HG02870 (cell line): ENCODE measurements at regions not wholly inside any gene's neighbourhood (a gene's known extent, or its start where the extent isn't known, plus 50 kb on each side); places are given as distances from the start of the nearest gene placed in this dataset.
"Not testable (repeated sequence)": the region's sequence is repeated elsewhere in the genome, so short reads cannot be mapped to it uniquely, and the experiment has no call there.

Source experiments
- ATAC-seq: cut with Tn5 transposase; IDR thresholded peaks from one replicate; pipeline ENCODE4 v1.9.1; 2021; ENCODE audit warnings: mild to moderate bottlenecking, moderate library complexity; ENCODE audit not compliant: unreplicated experiment

DNA sequence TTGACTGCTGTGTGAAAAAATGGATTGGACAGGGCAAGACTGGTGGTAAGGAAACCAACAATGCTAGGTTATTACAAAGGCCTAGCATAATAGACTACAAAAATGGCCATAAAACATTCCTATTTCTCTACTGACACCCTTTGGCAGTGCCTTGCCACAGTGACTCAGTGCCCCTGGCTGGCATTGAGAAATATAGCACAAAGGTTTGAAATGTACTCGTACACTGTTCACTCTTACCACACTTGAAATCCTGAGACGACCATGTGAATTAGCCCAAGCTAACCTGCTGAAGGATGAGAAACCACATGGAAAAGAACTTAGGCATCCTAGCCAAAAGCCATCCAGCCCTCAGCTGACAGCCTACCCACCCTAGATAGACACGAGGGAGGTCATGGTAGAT is 149.8 kb upstream of the PALMD start:
- no peak for ATAC-seq

- no peak for ATAC-seq
These were observed 148.2 kb upstream of the PALMD start for GRCh38 chr1:99497690-99498089.

GRCh38 chr1:99500541-99500940 is 145.4 kb upstream of the PALMD start:
- ATAC-seq: no peak

- no peak for ATAC-seq
These were observed 144.0 kb upstream of the PALMD start for GRCh38 chr1:99501871-99502270.

- no peak for ATAC-seq
These were observed 143.5 kb upstream of the PALMD start for GRCh38 chr1:99502400-99502799.

GRCh38 chr1:99503276-99503747 is 142.6 kb upstream of the PALMD start:
- no peak for ATAC-seq

- ATAC-seq: no peak
These were observed 141.6 kb upstream of the PALMD start for GRCh38 chr1:99504287-99504686.

DNA sequence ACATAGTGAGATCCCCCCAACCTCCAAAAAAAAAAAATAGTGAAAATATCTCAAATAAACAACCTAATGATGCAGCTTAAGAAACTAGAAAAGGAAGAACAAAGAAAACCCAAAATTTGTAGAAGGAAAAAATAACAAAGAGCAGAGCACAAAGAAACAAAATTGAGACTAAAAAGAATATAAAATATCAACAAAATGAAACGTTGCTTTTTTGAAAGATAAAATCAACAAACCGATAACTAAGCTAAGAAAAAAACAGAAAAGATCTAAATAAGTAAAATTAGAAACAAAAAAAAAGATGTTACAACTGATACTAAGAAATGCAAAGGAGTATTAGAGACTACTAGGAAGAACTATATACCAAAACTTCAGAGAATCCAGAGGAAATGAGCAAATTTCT is 139.3 kb upstream of the PALMD start:
- no peak for ATAC-seq

DNA sequence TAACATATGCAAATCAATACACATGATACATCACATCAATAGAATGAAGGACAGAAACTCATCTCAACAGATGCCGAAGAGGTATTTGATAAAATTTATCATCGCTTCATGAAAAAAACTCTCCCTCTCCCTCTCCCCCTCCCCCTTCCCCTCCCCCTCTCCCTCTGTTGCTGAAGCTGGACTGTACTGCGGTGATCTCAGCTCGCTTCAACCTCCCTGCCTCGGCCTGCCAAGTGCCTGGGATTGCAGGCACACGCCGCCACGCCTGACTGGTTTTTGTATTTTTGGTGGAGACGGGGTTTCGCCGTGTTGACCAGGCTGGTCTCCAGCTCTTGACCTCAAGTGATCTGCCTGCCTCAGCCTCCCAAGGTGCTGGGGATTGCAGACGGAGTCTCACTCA is 138.5 kb upstream of the PALMD start:
- ATAC-seq: not testable (repeated sequence)

DNA sequence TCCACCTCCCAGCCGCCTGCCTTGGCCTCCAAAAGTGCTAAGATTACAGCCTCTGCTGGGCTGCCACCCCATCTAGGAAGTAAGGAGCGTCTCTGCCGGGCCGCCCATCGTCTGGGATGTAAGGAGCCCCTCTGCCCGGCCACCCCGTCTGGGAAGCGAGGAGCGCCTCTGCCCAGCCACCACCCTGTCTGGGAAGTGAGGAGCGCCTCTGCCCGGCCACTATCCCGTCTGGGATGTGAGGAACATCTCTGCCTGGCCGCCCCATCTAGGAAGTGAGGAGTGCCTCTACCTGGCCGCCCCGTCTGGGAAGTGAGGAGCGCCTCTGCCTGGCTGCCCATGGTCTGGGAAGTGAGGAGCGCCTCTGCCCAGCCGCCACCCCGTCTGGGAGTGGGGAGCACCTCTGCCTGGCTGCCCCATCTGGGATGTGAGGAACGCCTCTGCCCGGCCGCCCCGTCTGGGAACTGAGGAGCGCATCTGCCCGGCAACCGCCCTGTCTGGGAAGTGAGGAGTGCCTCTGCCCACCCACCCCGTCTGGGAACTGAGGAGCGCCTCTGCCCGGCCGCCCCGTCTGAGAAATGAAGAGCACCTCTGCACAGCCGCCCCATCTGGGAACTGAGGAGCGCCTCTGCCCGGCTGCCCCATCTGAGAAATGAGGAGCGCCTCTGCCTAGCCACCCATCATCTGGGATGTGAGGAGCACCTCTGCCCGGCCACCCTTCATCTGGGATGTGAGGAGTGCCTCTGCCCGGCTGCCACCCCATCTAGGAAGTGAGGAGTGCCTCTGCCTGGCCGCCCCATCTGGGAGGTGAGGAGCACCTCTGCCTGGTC is 137.8 kb upstream of the PALMD start:
- ATAC-seq: no peak

DNA sequence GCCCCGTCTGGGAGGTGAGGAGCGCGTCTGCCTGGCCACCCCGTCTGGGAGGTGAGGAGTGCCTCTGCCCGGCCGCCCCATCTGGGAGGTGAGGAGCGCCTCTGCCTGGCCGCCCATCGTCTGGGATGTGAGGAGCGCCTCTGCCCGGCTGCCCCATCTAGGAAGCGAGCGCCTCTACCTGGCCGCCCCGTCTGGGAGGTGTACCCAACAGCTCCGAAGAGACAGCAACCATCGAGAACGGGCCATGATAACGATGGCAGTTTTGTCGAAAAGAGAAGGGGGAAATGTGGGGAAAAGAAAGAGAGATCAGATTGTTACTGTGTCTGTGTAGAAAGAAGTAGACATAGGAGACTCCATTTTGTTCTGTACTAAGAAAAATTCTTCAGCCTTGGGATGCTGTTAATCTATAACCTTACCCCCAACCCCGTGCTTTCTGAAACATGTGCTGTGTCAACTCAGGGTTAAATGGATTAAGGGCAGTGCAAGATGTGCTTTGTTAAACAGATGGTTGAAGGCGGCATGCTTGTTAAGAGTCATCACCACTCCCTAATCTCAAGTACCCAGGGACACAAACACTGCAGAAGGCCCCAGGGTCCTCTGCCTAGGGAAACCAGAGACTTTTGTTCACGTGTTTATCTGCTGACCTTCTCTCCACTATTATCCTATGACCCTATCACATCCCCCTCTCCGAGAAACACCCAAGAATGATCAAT is 137.0 kb upstream of the PALMD start:
- not testable (repeated sequence) for ATAC-seq

DNA sequence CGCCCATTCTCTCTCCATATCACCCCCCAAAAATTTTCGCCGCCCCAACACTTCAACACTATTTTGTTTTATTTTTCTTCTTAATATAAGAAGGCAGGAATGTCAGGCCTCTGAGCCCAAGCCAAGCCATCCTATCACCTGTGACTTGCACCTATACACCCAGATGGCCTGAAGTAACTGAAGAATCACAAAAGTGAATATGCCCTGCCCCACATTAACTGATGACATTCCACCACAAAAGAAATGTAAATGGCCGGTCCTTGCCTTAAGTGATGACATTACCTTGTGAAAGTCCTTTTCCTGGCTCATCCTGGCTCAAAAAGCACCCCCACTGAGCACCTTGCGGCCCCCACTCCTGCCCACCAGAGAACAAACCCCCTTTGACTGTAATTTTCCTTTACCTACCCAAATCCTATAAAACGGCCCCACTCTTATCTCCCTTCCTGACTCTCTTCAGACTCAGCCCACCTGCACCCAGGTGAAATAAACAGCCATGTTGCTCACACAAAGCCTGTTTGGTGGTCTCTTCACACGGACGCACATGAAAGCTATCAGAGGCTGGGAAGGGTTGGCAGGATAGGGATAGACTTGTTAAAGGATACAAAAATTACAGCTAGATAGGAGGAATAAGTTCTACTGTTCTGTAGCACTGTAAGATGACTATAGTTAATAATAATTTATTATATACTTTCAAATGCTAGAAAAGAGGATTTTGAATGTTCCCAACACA is 130.9 kb upstream of the PALMD start:
- ATAC-seq: not testable (repeated sequence)

GRCh38 chr1:99516141-99516540 is 129.8 kb upstream of the PALMD start:
- ATAC-seq: no peak

DNA sequence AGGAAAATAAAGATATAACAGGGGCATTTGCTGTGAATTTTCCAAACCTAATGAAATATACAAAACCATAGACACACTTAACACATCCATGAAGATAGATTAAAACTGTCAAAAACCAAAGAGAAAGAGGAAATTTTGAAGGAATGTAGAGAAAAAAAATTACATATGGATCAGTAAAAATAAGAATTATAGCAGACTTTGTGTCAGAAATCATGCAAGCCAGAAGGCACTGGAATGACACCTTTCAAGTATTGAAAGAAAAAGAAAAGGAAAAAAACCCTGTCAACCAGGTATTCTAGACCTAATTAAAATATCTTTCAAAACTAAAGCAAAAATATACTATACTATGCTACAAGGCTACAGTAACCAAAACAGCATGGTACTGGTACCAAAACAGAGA is 125.8 kb upstream of the PALMD start:
- no peak for ATAC-seq

DNA sequence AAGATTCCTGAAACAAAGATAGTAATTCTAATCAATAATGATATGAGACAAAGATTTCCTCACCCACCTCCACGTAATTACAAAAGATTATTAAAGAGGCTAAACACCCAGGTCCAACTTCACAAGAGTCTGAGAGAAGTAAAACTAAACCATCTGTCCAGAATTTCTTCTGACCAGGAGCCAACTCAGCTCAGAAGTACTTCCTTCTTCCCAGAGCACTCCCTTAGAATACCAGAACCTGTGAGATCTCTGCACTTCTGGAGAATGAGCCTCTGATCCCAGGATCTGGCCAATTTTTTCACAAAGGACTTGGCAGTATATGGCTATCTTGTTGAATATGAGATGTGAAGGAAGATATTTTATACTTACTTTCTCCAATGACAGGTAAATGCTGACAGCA is 120.6 kb upstream of the PALMD start:
- ATAC-seq: no peak

- ATAC-seq: no peak
These were observed 118.8 kb upstream of the PALMD start for GRCh38 chr1:99527078-99527477.

DNA sequence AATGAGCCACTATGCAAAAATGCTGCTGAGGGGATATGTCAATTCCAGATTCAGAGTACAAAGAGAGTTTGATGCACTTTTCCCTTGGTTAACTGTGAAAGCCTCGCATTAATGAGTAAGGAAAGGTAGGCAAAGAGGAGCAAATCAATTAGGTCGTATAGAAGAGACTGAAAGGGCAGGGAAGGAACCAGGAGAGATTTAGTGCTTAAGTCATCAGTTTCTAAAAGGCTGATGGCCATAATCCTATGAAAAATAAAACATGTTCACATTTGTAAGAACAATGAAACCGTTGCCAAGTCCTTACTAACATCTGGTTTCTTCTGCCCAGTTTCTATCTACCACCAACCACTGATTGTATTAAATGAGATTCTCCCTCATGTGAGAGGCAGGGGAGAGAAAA is 118.4 kb upstream of the PALMD start:
- ATAC-seq: no peak

- no peak for ATAC-seq
These were observed 116.9 kb upstream of the PALMD start for GRCh38 chr1:99529002-99529401.

DNA sequence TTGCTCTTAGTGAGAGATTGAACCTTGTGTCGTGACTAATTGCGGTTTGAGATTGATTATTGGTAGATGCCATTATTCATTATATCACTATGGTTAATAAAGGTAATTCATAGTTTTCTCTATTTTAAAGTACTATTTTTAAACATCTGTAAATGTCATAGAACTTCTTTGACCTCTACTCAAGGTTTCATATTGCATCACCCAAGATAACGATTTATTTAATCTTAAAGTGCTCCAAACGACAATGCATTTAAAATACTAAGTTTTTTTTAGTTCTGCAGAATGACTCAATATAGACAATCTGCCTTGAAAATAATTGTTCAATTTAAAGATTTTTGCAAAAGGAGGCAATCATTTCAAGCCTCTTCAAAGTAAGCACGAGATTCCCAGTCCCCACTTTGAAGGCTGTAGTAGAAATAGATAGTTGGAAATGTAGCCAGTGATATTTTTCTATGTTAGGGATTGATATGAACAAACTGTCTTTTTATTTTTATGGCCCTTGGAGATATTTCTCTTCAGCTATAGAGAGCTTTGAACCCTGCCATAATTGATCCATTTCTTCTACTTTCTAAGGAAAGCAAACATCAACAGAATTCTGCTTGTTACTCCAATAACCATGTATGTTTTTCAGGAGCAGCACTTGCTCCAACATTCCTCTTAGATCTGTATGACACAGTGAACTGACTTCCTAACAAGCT is 114.2 kb upstream of the PALMD start:
- ATAC-seq: no peak

- no peak for ATAC-seq
These were observed 113.7 kb upstream of the PALMD start for GRCh38 chr1:99532276-99532580.
